Duodenal mucosa (tissue), 2 donors: ENCODE measurements at regions not wholly inside any gene's neighbourhood (a gene's known extent, or its start where the extent isn't known, plus 50 kb on each side); places are given as distances from the start of the nearest gene placed in this dataset.

Source experiments
- H3K27ac ChIP-seq: one replicate; pipeline ENCODE4 v1.7.0; 2013; ENCODE audit warnings: low read depth, low read length
- H3K27me3 ChIP-seq, 2 donors: one replicate each; pipeline ENCODE4 v1.7.0; 2013; ENCODE audit warnings: low read length in 2 of 2, control low read depth in 1 of 2; ENCODE audit not compliant: insufficient read depth in 2 of 2, control insufficient read depth in 1 of 2
- H3K36me3 ChIP-seq, 2 donors: one replicate each; pipeline ENCODE4 v1.7.0; 2013; ENCODE audit warnings: low read length in 2 of 2, control low read depth in 1 of 2; ENCODE audit not compliant: insufficient read depth in 2 of 2, control insufficient read depth in 1 of 2
- H3K4me1 ChIP-seq, 2 donors: one replicate each; pipeline ENCODE4 v1.7.0; 2013; ENCODE audit warnings: low read length in 2 of 2, control low read depth in 1 of 2; ENCODE audit not compliant: insufficient read depth in 2 of 2, control insufficient read depth in 1 of 2
- H3K4me3 ChIP-seq, 2 donors: one replicate each; pipeline ENCODE4 v1.7.0; 2013; ENCODE audit warnings: low read length in 2 of 2, low read depth in 1 of 2
- H3K9ac ChIP-seq, 2 donors: one replicate each; pipeline ENCODE4 v1.7.0; 2013; ENCODE audit warnings: low read length in 2 of 2, low read depth in 1 of 2
- H3K9me3 ChIP-seq, 2 donors: one replicate each; pipeline ENCODE4 v1.7.0; 2013; ENCODE audit warnings: low read length in 2 of 2, control low read depth in 1 of 2; ENCODE audit not compliant: control insufficient read depth in 1 of 2

- H3K36me3 ChIP-seq = no peaks in the 10 kb centered on the region
- peaks cover 0 to 3% of the 10 kb centered on the region in 2 donors for H3K9me3 ChIP-seq
- no peak overlapping the region for H3K4me3 ChIP-seq
- peaks cover 8 to 10% of the 10 kb centered on the region in 2 donors for H3K4me1 ChIP-seq
- H3K27ac ChIP-seq = no peak overlapping the region
- H3K27me3 ChIP-seq = peaks cover 0 to 2% of the 10 kb centered on the region in 2 donors
- no peak overlapping the region for H3K9ac ChIP-seq
Observed at GRCh38 chr11:130600139-130600538, 151.7 kb downstream of the ADAMTS15 start.

- peaks cover 8 to 10% of the 10 kb centered on the region in 2 donors for H3K4me1 ChIP-seq
- H3K27me3 ChIP-seq = peaks cover 0 to 2% of the 10 kb centered on the region in 2 donors
- H3K36me3 ChIP-seq = no peaks in the 10 kb centered on the region
- H3K27ac ChIP-seq = no peak overlapping the region
- no peak overlapping the region for H3K9ac ChIP-seq
- no peak overlapping the region for H3K4me3 ChIP-seq
- peaks cover 0 to 3% of the 10 kb centered on the region in 2 donors for H3K9me3 ChIP-seq
Observed at GRCh38 chr11:130600616-130601015, 152.2 kb downstream of the ADAMTS15 start.

- H3K27ac ChIP-seq = no peak overlapping the region
Observed at GRCh38 chr11:130601141-130601540, 152.7 kb downstream of the ADAMTS15 start.

GRCh38 chr11:130601764-130602460 lies 153.5 kb downstream of the ADAMTS15 start:
- H3K27ac ChIP-seq = no peak overlapping the region

More at GRCh38 chr11:130601141-130601540, 152.7 kb downstream of the ADAMTS15 start:
- H3K9ac ChIP-seq = no peak overlapping the region
- peaks cover 8 to 10% of the 10 kb centered on the region in 2 donors for H3K4me1 ChIP-seq
- no peaks in the 10 kb centered on the region for H3K36me3 ChIP-seq
- peaks cover 0 to 3% of the 10 kb centered on the region in 2 donors for H3K9me3 ChIP-seq
- no peak overlapping the region for H3K4me3 ChIP-seq
- H3K27me3 ChIP-seq = no peaks in the 10 kb centered on the region

GRCh38 chr11:130602641-130603334 lies 154.3 kb downstream of the ADAMTS15 start:
- Histone ChIP-seq H3K4me3 (no peak overlapping the region), H3K36me3 (no peaks in the 10 kb centered on the region), H3K27ac (no peak overlapping the region), H3K9me3 (peaks cover 0 to 3% of the 10 kb centered on the region in 2 donors), H3K27me3 (no peaks in the 10 kb centered on the region), H3K4me1 (peaks cover 8 to 10% of the 10 kb centered on the region in 2 donors), H3K9ac (no peak overlapping the region)

More at GRCh38 chr11:130601764-130602460, 153.5 kb downstream of the ADAMTS15 start:
- Histone ChIP-seq H3K4me3 (no peak overlapping the region), H3K4me1 (peaks cover 8 to 10% of the 10 kb centered on the region in 2 donors), H3K27me3 (no peaks in the 10 kb centered on the region), H3K9ac (no peak overlapping the region), H3K36me3 (no peaks in the 10 kb centered on the region), H3K9me3 (peaks cover 0 to 3% of the 10 kb centered on the region in 2 donors)

GRCh38 chr11:130603335-130603906 lies 155.0 kb downstream of the ADAMTS15 start:
- H3K27me3 ChIP-seq = no peaks in the 10 kb centered on the region
- H3K4me3 ChIP-seq = no peak overlapping the region
- H3K9ac ChIP-seq = no peak overlapping the region
- H3K4me1 ChIP-seq = peaks cover 8 to 10% of the 10 kb centered on the region in 2 donors
- H3K36me3 ChIP-seq = no peaks in the 10 kb centered on the region
- H3K9me3 ChIP-seq = peaks cover 0 to 3% of the 10 kb centered on the region in 2 donors
- no peak overlapping the region for H3K27ac ChIP-seq

- peaks cover 8 to 10% of the 10 kb centered on the region in 2 donors for H3K4me1 ChIP-seq
- no peaks in the 10 kb centered on the region for H3K27me3 ChIP-seq
- peaks cover 0 to 3% of the 10 kb centered on the region in 2 donors for H3K9me3 ChIP-seq
- no peaks in the 10 kb centered on the region for H3K36me3 ChIP-seq
- no peak overlapping the region for H3K4me3 ChIP-seq
- H3K9ac ChIP-seq = no peak overlapping the region
- no peak overlapping the region for H3K27ac ChIP-seq
Observed at GRCh38 chr11:130604606-130605005, 156.2 kb downstream of the ADAMTS15 start.

GRCh38 chr11:130606178-130606577 lies 157.7 kb downstream of the ADAMTS15 start:
- Histone ChIP-seq H3K4me1 (peaks cover 6 to 8% of the 10 kb centered on the region in 2 donors), H3K9me3 (peaks cover 0 to 3% of the 10 kb centered on the region in 2 donors), H3K36me3 (no peaks in the 10 kb centered on the region), H3K27ac (no peak overlapping the region), H3K4me3 (no peak overlapping the region), H3K9ac (no peak overlapping the region), H3K27me3 (no peaks in the 10 kb centered on the region)

- H3K9me3 ChIP-seq = no peaks in the 10 kb centered on the region
- no peak overlapping the region for H3K4me3 ChIP-seq
- no peak overlapping the region for H3K9ac ChIP-seq
- H3K27me3 ChIP-seq = no peaks in the 10 kb centered on the region
- H3K27ac ChIP-seq = no peak overlapping the region
- peaks cover 0 to 8% of the 10 kb centered on the region in 2 donors for H3K4me1 ChIP-seq
- no peaks in the 10 kb centered on the region for H3K36me3 ChIP-seq
Observed at GRCh38 chr11:130606781-130607511, 158.5 kb downstream of the ADAMTS15 start.
